ENCODE measurements at regions not wholly inside any gene's neighbourhood (a gene's known extent, or its start where the extent isn't known, plus 50 kb on each side); places are given as distances from the start of the nearest gene placed in this dataset.

DNA sequence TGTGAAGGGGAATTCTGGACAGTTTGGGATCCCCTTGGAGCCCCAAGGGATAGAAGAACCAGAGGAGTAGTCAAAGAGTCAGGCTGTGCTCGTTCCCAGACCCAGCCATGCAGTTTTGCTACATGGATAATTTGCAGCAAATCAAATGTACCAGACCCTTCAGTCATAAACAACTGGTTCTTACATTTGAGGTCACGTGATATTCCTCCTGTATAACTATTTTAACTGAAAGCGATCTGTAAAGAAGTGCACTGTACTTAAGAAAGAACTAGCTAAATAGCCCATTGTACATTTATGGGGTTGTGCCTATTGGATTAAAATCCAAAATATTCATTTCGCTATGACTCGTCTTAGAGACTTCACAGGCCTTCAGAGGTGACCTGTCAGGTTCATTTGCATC lies 550.2 kb upstream of the TENM3 start:
- DNase-seq, result no peak

DNA sequence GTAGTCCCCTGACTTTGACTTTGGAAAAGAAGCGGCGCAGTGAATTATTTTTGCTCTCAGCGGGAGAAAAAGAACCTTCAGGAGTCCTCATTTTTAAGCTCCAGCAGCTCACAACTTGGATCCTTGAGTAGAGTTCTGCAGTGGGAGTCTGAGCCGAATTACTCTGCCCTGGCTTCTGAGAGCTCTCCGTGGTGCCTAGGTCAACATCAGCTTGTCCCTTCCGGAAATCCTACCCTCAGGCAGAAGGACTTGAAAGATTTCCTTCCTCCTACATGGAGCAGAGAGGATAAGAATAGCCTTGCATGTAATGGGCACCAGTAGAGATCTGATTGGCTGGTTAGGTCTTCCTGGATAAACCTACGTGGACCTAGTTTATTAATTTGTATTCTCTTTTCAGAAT lies 549.7 kb upstream of the TENM3 start:
- no peak for DNase-seq

DNA sequence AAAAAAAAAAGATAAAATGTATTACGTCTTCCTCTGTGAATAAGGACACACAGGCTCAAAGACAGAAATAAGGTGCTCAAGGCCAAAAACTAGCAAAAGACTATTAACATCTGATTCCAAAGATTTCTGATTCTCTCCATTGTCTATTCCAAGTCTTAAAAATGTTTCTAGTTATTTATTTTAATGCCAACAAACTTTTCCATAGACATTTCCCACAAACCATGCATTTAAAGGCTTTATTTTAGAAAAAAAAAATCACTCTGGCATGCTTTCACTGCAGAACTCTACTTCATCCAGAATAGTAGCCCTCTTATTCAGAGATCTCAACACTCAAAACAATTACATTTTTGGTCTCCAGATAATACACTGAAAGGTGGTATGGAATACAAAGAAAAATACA lies 545.0 kb upstream of the TENM3 start:
- no peak for DNase-seq

GRCh38 chr4:181701214-181701613 lies 542.0 kb upstream of the TENM3 start:
- DNase-seq, result no peak

DNA sequence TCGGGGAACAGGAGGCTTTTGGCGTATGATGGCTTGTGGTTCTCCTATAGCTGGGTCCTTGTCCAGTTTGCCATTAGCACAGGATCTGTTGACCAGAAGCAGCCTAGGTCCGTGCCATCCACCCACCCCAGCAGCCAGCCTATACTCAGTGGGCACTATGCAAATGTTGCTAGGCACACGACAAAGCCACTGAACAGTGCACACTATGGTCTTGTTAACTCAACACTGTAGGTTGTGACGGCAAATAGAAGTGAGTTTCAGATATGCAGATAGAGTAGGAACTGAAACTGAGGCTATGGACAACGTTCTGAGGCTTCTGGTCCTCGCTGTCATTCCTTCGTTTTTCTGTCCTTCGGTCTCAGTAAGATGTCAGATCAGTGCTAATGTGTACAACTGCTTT lies 541.3 kb upstream of the TENM3 start:
- no peak for DNase-seq

GRCh38 chr4:181702864-181703495 lies 540.2 kb upstream of the TENM3 start:
- no peak for DNase-seq

- DNase-seq, result no peak
Observed at GRCh38 chr4:181710143-181710542, 533.1 kb upstream of the TENM3 start.

DNA sequence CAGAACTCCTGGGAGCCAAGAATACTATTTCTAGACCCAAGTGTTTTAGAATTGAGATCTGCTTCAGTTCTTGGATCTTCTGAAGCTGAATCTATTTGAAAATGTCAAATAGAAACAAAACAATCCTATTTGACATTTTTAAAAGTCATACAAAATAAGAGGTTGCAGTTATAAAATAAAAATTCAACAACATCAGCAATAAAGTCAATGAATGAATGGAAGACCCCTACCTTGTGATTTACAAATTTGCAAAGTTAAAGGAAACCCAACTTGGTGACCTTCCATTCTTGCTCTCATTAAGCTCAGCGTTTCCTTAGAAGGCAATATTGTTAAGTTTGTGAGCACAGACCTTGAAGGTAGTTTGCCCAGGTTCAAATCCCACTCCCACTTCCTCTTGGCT lies 531.8 kb upstream of the TENM3 start:
- no peak for DNase-seq

- no peak for DNase-seq
Observed at GRCh38 chr4:181728305-181728966, 514.8 kb upstream of the TENM3 start.

GRCh38 chr4:181731900-181732299 lies 511.3 kb upstream of the TENM3 start:
- no peak for DNase-seq

GRCh38 chr4:181737744-181738143 lies 505.5 kb upstream of the TENM3 start:
- no peak for DNase-seq

DNA sequence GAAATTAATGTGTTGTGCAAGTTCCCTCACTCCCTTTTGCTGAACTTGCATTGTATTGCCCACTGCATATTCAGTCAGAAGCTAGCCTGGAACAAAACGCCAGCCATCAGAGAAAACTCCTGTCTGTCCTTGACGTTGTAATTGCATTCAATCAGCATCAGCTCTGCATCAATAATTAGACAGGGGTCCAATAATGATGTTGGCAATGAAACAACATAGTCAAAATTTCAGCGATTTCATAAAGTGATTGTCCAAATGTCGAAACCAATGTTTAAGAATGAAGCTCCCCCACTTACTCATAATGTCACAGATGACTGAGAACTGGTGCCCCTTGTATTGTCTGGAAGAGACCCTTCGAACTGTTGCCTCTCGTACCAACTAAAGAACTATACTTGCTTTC lies 504.2 kb upstream of the TENM3 start:
- no peak for DNase-seq

GRCh38 chr4:181741513-181741912 lies 501.7 kb upstream of the TENM3 start:
- DNase-seq, result no peak

- no peak for DNase-seq
Observed at GRCh38 chr4:181745933-181746625, 497.1 kb upstream of the TENM3 start.

GRCh38 chr4:181748581-181748980 lies 494.6 kb upstream of the TENM3 start:
- DNase-seq, result no peak

DNA sequence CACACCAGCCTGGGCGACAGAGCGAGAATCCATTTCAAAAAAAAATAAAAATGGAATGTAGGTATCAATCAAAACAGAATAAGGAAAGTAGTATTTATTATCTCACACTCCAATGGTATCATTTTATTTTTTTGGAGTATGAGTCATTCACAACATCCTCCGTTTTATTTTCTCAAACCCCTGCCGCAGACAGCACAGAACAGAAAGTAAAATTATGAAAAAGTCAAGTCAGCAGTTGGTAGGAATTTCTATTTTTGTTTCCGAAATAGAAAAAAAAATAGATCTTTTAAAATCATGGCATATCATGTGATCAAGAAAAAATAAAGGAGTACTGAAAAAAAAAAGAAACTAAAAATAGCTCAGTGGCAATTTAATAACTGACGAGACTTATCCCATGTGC lies 490.7 kb upstream of the TENM3 start:
- DNase-seq, result no peak

DNA sequence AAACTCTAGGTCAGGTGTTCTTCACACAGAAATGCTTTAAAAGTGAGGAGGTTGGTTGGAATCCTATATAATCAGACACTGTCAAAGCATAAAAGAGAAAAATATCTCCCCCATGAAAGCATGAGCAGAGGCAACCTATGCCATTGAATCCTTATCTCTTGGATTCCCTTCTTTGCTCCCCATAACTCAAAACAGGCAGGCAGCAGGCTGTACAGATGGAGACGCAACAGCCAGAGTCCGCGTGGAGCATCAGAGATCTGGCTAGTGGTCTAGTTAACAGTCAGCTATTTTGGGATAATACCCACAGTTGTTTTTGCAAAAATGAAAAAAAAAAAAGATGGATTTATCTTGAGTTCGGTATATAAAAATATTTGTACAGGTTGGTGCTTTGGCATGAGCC lies 490.0 kb upstream of the TENM3 start:
- DNase-seq, result no peak

DNA sequence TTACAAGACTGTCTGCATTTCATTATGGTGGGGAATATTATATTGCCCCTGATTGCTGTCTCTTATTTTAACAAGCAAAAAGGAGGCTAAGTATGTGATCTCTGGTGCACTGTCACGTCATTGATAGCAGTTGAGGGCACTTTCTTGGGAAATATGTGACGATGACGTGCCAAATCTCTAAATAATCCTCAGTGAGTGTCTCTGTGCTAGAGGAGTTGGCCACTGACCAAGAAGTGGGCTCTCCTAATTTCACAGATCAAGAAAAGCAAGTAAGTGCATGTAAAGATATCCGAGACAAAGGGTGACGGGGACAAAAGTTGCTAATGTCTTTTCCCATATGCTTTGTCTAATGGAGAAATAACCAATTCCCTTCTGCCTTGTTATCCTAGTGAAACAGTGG lies 487.4 kb upstream of the TENM3 start:
- DNase-seq, result no peak

- DNase-seq, result no peak
Observed at GRCh38 chr4:181756451-181757095, 486.6 kb upstream of the TENM3 start.

GRCh38 chr4:181757098-181757497 lies 486.1 kb upstream of the TENM3 start:
- no peak for DNase-seq

GRCh38 chr4:181757910-181758660 lies 485.1 kb upstream of the TENM3 start:
- DNase-seq, result no peak

GRCh38 chr4:181760560-181760959 lies 482.6 kb upstream of the TENM3 start:
- DNase-seq, result no peak

GRCh38 chr4:181761156-181761555 lies 482.0 kb upstream of the TENM3 start:
- no peak for DNase-seq
